HepG2 (cell line): ENCODE measurements at regions not wholly inside any gene's neighbourhood (a gene's known extent, or its start where the extent isn't known, plus 50 kb on each side); places are given as distances from the start of the nearest gene placed in this dataset.
"Not testable (repeated sequence)": the region's sequence is repeated elsewhere in the genome, so short reads cannot be mapped to it uniquely, and the experiment has no call there.

ENCODE experiments used
- ESRRA ChIP-seq: sonication (generic); formaldehyde crosslinking; IDR thresholded peaks from 2 replicates; pipeline ENCODE4 v1.5.1; 2020; ENCODE audit warnings: mild to moderate bottlenecking, low read depth, missing genetic modification reagents
- EZH2 ChIP-seq: conservative IDR thresholded peaks from 2 replicates; pipeline ENCODE4 v1.6.1; 2012; ENCODE audit warnings: mild to moderate bottlenecking, low read depth, low read length, moderate library complexity
- MED1 ChIP-seq: sonication (generic); formaldehyde crosslinking; IDR thresholded peaks from 2 replicates; pipeline ENCODE4 v1.4.0; 2020; ENCODE audit warnings: missing genetic modification reagents
- SIN3A ChIP-seq: IDR thresholded peaks from 2 replicates; pipeline ENCODE4 v1.6.1; 2011; ENCODE audit warnings: low read depth, mild to moderate bottlenecking, control low read depth, low read length, borderline replicate concordance
- SRY ChIP-seq: sonication (generic); formaldehyde crosslinking; IDR thresholded peaks from 2 replicates; pipeline ENCODE4 v1.8.0; 2022; ENCODE audit warnings: mild to moderate bottlenecking, missing genetic modification reagents
- ZFX ChIP-seq: sonication (generic); formaldehyde crosslinking; IDR thresholded peaks from 2 replicates; pipeline ENCODE4 v1.4.0; 2020; ENCODE audit warnings: mild to moderate bottlenecking, low read depth, missing genetic modification reagents, moderate library complexity
- ZNF232 ChIP-seq: sonication (generic); formaldehyde crosslinking; IDR thresholded peaks from 2 replicates; pipeline ENCODE4 v1.4.0; 2020; ENCODE audit warnings: missing genetic modification reagents, borderline replicate concordance
- ZSCAN29 ChIP-seq: sonication (generic); formaldehyde crosslinking; conservative IDR thresholded peaks from 2 replicates; pipeline ENCODE4 v1.4.0; 2020; ENCODE audit warnings: mild to moderate bottlenecking, missing genetic modification reagents
- TF ChIP-seq, protein P1 (sequence below), 2 experiments: IDR thresholded peaks; 2 replicates each; pipeline ENCODE4 v1.6.1; 2011 to 2012; ENCODE audit warnings: low read length in 2 of 2, borderline replicate concordance in 1 of 2, low read depth in 1 of 2, mild to moderate bottlenecking in 1 of 2, moderate library complexity in 1 of 2

DNA sequence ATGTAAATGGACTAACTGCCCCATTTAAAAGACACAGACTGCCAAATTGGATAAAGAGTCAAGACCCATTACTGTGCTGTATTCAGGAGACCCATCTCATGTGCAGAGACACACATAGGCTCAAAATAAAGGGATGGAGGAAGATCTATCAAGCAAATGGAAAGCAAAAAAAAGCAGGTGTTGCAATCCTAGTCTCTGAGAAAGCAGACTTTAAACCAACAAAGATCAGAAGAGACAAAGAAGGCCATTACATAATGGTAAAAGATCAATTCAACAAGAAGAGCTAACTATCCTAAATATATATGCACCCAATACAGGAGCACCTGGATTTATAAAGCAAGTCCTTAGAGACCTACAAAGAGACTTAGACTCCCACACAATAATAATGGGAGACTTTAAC lies 134.6 kb upstream of the STARD13 start:
- not testable (repeated sequence) for TF ChIP-seq EZH2; MED1 (CRISPR knock-in tag); SRY; ZSCAN29 (CRISPR knock-in tag); SIN3A; ESRRA; ZFX (CRISPR knock-in tag); ZNF232 (CRISPR knock-in tag)
- TF ChIP-seq, protein P1, sequence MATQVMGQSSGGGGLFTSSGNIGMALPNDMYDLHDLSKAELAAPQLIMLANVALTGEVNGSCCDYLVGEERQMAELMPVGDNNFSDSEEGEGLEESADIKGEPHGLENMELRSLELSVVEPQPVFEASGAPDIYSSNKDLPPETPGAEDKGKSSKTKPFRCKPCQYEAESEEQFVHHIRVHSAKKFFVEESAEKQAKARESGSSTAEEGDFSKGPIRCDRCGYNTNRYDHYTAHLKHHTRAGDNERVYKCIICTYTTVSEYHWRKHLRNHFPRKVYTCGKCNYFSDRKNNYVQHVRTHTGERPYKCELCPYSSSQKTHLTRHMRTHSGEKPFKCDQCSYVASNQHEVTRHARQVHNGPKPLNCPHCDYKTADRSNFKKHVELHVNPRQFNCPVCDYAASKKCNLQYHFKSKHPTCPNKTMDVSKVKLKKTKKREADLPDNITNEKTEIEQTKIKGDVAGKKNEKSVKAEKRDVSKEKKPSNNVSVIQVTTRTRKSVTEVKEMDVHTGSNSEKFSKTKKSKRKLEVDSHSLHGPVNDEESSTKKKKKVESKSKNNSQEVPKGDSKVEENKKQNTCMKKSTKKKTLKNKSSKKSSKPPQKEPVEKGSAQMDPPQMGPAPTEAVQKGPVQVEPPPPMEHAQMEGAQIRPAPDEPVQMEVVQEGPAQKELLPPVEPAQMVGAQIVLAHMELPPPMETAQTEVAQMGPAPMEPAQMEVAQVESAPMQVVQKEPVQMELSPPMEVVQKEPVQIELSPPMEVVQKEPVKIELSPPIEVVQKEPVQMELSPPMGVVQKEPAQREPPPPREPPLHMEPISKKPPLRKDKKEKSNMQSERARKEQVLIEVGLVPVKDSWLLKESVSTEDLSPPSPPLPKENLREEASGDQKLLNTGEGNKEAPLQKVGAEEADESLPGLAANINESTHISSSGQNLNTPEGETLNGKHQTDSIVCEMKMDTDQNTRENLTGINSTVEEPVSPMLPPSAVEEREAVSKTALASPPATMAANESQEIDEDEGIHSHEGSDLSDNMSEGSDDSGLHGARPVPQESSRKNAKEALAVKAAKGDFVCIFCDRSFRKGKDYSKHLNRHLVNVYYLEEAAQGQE (IDR thresholded peaks at IDR 0.05; ENCODE audit: borderline replicate concordance in 1 of 2, low read depth in 1 of 2, low read length in 2 of 2): not testable (repeated sequence)
